IPS DF 19.7 (cell line): ENCODE measurements at regions not wholly inside any gene's neighbourhood (a gene's known extent, or its start where the extent isn't known, plus 50 kb on each side); places are given as distances from the start of the nearest gene placed in this dataset.
"Not testable (repeated sequence)": the region's sequence is repeated elsewhere in the genome, so short reads cannot be mapped to it uniquely, and the experiment has no call there.

ENCODE experiments used
- DNase-seq: peaks from one replicate; pipeline ENCODE4 v3.0.0-alpha.2; 2013; ENCODE audit warnings: low read depth, low spot score

DNA sequence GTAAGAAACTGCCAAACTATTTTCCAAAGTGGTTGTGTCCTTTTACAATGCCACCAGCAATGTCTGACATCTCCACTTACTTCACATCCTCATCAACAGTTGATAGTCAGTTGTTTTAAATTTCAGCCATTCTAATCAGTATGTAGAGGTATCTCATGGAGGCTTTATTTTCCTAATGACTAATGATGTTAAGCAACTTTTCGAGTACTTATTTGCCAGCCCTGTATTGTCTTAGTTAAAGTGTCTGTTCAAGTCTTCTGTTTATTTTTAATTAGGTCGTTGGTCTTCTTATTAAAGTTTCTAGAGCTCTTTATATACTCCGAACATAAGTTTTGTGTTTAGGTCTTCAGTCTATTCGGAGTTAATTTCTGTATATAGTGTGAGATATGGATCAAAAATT, 54.9 kb upstream of the NBPF12 start:
- not testable (repeated sequence) for DNase-seq

- DNase-seq = not testable (repeated sequence)
Observed at GRCh38 chr1:146881096-146881495, 57.0 kb upstream of the NBPF12 start.

DNA sequence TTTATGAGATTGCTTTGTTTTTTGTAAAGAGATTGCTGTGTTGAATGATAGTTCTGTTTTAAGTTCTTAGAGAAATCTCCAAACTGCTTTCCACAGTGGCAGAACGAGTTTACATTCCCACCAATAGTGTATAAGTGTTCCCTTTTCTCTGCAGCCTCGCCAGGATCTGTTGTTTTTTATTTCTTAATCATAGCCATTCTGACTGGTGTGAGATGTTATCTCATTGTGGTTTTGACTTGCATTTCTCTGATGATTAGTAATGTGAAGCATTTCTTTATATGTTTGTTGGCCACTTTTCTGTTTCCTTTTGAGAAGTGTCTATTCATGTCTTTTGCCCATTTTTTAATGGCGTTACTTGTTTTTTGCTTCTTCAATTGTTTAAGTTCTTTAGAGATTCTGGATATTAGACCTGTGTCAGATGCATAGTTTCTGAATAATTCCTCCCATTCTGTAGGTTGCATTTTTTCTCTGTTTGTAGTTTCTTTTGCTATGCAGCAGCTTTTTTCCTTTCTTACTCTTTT, 74.3 kb upstream of the NBPF12 start:
- DNase-seq = not testable (repeated sequence)

DNA sequence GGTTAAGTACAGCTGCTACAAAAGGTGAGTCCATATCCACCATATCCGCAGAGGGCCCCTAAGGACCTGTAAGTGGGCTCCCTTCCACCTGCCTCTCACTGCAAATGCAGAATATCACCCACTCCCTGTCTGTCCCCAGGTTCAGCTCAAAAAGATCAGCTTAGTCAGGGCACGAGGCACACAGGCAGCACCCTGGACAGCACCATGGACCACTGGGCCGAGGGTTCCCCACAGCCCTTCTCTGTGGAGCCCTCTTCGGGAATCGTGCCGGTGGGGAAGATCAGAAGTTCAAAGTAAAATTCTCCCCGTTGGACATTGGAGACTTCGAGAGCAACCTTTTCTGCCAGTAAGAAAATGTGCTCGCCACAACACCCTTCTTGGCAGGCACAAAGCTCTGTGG, 85.0 kb upstream of the NBPF12 start:
- not testable (repeated sequence) for DNase-seq

GRCh38 chr1:146850352-146850889, 87.7 kb upstream of the NBPF12 start:
- DNase-seq = not testable (repeated sequence)

DNA sequence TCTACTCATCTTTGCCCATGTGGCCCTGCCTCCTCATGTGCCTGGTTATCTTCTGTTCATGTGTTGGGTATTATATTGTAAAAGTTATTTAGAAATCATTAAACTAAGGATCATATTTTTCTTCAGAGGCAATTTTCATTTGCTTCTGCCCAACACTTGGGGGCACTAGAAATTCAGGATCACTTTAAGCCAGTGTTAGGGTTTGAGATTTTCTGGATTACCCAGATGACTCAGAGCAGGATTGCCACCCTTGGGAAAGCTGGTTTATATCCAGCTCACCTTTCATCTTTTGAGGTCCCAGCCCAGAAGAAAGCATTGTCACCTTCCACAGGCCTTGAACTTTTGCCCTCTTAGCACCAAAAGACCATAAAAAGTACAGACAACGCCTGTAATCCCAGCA, 99.4 kb upstream of the NBPF12 start:
- not testable (repeated sequence) for DNase-seq

DNA sequence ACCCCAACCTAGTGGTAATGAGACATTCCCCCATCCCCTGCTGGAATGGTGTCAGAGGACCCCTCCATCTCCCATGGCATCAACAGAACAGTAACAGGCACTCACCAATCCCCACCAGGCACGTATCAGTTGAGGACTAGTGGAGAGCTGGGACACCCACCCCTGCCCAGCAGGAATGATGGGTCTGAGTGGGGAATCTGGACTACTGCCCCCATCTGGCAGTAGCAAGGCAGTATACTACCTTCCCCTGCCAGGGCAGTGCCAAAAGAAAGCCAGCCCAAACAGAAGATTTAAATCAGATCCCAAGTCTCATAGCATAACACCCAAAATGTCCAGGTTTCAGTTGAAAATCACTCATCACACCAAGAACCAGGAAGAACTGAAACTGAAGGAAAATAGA, 111.2 kb upstream of the NBPF12 start:
- DNase-seq = not testable (repeated sequence)

DNA sequence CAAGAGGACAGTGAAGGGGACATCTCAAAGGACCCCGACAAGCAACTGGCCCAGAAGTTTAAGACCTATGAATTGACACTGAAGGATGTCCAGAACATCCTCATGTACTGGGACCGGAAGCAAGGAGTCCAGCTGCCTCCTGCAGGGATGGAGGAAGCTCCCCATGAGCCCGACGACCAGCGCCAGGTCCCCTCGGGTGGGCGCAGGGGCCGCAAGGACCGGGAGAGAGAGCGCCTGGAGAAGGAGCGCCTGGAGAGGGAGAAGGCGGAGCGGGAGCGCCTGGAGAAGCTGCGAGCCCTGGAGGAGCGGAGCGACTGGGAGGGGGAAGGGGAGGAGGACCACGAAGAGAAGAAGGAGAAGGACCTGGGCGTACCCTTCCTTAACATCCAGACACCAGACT, 143.9 kb upstream of the NBPF12 start:
- not testable (repeated sequence) for DNase-seq

- not testable (repeated sequence) for DNase-seq
Observed at GRCh38 chr1:146792725-146793124, 145.4 kb upstream of the NBPF12 start.

DNA sequence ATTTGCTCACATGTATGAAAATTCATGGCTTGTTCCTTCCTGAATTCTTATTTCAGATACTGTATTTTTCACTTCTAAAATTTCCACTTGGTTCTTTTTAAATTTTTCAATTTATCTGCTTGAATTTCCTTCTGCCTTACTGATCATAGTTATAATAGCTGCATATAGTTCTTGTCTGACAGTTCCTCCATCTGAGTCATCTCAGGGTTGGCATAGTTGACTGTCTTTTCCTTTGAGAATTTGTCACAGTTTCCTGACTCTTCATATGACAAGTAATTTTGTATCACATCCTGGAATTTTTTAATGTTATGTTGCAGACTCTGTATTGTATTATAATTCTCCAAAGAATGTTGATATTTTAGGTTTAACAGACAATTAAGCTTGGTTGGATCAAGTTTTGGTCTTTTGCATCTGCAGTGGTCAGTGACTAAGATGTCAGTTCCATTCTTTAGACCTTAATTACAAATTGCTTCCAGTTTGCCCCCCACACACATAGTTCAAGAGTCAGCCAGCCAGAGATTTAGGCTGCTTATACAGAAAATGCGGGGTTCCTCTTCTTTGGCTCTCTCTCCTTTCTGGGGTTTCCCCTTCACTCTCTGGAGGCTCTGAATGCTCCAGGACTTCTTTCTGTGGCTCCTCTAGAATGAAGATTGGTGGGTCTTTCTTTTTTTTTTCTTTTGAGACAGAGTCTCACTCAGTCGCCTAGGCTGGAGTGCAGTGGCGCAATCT, 153.7 kb upstream of the NBPF12 start:
- not testable (repeated sequence) for DNase-seq

DNA sequence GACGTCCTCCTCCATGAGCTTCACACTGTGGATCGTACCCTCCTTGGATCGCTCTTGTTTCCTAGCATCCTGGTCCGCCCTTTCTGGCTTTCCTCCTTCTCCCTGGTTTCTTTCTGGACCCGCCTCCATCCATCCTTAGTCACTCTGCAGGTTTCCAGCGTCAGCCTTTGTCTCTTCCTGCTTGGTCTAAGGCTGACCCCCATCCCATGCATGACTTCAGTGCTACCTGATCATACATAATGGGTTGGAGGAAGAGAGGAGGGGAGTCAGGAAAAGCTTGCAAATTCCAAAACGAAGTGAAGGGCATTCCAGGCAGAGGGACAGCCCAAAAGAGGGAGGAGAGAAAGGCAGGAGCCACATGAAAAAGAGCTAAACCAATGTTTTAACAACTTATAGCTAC, 156.9 kb upstream of the NBPF12 start:
- not testable (repeated sequence) for DNase-seq

- not testable (repeated sequence) for DNase-seq
Observed at GRCh38 chr1:146777826-146778602, 160.1 kb upstream of the NBPF12 start.

- DNase-seq = not testable (repeated sequence)
Observed at GRCh38 chr1:146774988-146775387, 163.1 kb upstream of the NBPF12 start.

GRCh38 chr1:146774271-146774670, 163.9 kb upstream of the NBPF12 start:
- not testable (repeated sequence) for DNase-seq

DNA sequence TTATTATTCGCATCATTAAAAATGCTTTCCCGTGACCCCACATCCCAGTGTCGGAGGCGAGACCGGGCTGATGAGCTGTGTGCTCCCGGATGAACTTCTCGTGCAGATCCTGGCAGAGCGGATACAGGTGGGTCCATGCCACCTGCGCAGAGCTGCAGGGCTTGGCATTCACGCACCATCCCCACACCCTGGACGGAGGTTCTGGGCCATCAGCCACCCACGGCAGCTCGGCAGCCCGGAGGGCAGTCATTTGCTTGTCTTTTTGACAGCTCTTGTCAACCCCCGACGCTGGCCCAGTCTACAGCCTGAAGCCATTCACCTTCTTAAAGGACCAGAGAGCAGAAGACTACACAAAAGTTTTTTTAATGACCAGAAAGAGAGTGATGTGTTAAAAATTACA, 166.7 kb upstream of the NBPF12 start:
- DNase-seq = not testable (repeated sequence)

DNA sequence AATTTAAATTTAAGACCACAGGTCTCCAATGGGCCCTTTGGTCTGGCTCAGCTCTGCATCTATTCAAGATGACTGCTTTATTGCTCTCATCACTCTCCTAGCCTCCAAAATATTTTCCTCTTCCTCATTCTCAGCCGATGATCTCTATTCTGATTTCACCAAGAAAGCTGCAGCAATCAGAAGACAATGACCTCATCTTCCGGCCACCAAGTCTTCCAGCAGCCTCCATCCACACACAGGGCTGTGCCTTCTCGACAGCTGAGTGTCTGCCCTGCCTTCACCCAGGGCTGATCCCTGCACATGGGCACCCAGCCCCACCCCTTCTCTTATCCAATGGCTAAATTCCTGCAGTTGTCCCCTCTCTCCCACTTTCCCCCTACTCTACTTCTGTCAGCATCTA, 167.1 kb upstream of the NBPF12 start:
- DNase-seq = not testable (repeated sequence)

DNA sequence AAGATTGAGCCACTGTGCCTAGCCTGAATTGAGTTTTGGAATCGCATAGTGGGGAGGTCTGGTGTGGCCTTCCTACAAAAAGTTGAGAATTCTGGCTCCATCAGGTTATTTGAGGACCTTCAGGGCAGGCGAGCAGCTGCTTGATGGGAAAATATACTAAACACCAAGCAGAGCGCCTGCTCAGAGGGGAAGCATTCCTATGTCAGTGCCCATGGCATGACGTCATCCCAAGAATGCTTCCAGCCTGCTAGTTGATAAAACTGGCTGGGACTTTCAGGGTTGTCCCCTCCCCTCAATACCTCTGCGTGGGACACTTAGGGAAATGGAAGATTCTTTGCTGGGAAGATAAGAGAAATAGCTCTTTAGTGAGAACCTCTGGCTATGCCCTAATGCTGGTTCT, 174.9 kb upstream of the NBPF12 start:
- not testable (repeated sequence) for DNase-seq

DNA sequence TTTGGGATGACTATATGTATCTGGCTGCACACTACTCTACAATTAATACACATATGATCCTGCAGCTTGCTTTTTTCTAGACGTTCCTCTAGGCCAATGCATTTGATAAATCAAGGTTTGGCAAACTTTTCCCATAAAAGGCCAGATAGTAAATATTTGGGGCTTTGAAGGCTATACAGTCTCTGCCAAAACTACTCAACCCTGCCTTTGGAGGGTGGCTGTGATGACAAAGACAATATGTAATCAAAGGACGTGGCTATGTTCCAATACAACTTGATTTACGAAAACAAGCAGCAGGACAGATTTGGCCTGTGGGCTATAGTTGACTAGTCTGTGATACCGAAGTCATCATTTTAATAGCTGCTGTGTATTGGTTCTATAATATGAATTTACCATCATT, 181.3 kb upstream of the NBPF12 start:
- not testable (repeated sequence) for DNase-seq

DNA sequence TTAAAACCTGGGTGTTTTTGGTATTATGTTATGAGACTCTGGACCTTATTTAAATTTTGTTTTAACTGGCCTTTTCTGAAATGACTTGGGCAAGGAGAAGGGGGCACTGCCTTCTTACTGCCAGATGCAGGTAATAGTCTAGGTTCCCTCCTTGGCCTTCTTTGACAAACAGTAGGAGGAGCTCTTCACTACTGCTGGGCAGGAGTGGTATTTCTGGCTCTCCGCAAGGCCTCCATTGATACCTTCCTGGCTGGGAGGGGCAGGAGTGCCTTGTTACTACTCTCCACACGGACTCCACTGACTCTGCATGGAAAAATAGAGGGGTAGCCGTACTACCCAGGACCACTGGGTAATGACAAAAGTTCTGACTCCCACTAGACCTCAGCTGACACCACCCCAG, 189.4 kb upstream of the NBPF12 start:
- DNase-seq = not testable (repeated sequence)

DNA sequence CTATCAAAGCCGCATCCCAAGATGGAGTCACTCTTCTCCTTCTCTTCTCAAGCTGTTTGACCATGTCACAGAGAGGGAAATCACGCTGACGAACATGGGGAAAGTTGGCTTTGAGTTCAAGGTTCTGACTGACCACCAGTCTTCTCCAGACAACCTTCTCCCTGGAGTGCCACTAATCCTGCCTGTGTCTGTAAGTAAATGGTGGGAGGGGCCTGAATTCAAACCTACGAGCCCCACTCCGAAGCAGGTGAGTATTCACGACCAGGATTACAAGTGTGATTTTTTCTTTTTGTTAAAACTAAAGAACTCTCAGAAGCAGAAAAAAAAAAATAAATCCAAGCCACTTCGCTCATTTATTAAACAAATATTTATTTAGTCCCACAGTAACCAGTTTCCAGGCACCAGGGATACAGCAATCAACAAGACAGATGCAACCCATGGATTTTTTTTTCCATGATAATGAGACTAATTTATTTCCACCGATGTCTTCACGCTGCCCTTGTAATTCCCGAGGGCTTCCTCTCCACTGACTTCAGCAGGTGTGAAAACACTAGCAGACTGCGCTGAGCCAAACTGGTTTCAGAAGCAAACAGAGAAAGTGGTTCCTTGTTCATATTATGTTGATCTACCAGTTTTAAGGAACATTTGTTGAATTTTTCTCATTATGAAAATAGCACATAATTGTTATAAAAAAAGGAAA, 206.0 kb upstream of the NBPF12 start:
- not testable (repeated sequence) for DNase-seq

DNA sequence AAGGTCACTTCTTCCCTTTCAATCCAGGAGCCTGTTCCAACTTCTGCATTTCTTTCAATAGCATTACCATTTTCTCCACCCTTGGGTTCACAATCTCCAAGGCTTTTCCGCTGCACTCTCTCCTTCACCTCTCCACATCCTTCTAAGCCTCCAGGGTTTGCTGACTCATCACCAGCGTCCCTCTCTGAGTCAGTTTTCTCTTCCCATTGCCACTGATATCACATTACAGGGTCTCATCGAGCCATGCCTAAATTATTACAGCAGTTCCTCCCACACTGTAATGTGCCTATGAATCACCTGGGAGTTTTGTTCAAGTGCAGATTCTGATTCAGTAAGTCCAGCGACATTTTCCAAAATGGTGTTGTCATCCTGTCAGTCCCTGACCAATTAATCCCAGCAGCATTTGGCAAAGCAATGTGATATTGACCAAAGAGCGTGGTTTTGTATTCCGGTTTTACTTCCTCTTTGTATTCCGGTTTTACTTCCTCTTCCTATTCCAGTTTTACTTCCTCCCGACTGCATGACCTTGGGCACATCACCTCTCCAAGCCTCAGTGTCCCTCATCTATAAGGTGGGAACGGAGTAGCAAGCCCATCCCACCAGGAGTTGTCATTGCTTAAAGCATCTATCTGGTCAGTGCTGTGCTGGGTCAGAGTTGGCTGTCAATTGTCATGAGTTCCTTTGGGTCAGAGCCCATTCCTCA, 208.3 kb upstream of the NBPF12 start:
- DNase-seq = not testable (repeated sequence)
